Fibroblast of skin of abdomen (primary cell): ENCODE measurements at regions not wholly inside any gene's neighbourhood (a gene's known extent, or its start where the extent isn't known, plus 50 kb on each side); places are given as distances from the start of the nearest gene placed in this dataset.

Source experiments
- DNase-seq: peaks from one replicate; pipeline ENCODE4 v3.0.0-alpha.2; 2013

DNA sequence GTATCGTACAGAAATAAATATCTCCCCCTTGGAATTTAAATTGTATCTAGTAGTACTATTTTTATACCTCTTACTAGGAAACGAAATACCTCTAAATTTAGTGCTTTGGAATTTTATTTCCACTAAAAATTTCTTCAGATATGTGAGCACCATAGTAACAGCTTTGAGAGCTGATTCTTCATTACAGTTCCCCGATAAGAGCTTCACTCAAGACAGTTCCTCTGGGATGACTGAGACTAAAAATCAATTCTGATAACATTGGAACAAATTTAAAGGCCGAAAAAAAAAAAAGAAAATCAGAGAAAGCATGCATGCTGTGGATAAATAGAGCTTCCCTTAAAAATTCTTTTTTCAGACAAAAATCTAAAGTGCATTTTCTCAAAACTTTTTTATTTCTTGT is 68.5 kb upstream of the MEF2C start:
- no peak for DNase-seq

DNA sequence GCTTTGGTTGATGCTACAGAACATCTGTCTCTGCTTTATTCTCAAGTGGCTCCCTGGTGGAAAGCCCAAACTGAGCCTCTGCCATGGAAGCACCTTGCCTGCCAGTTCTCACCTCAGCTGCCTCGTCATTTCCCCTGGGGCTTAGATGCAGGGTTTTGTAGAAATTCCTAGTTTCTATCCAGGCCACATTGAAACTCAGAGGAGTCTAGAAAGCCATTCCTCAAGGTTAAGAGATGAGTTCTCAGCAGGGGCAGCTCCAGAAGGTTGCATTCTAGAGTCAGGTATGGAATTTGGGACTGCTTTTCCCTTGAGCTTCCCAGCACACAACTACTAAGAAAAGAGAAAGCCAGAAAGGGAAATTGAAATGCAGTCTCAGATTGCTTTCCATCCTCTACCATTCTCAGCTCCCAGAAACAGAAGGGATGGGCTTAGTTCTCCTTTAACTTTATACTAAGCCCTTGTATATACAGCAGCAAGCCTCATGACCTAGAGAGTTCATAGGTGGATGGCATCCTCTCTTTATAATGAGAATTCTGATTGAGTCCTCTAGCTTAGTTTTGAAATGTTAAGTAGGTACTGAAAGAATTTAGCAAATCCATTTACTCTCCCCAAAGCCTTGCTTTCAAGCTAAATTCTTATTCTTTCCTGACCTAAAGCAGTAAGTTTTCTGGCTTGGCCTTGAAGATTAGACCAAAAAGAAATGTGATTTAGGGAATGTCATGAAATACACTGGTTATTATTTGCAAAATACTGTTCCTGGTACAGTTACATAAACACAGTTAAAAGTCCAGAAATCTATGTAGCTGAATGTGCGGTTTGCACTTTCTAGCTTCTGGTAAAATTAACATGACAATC is 66.0 kb upstream of the MEF2C start:
- DNase-seq = no peak

DNA sequence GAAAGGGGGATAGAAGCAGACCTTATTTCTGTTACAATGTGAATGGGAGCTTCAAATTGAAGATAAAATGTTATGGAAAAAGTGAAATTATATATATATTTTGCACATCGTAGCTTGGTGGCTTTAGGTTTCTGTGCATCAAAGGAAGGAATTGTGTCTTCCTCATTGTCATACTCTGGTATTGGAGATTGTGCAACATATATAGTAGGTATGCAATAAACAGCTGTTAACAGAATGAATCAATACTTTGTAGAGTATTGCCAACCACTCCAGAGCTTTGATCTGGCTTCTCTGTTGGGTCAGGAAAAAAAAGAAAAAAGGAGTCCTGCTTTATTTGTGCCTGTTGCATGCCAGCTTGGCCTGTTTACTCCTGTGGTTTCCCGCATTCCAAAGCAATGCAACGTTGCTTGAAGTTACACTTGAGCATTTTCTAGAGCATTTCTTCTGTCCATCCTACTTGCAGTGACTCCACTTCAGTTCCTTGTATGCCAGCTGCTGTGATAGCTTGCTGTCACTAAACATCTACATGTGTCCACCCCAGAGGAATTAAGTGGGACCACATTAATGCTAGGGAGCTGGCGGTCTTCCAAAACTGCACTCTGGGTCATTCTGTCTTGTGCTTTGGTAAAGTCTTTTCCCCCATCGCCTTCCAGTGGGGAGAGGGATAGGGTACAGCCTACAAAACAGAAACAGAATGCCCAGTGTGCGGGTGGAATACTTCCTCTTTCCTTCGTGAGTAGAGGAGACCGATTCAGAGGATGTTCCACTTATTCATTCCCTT is 62.0 kb upstream of the MEF2C start:
- peak; percentile 44 for DNase-seq

DNA sequence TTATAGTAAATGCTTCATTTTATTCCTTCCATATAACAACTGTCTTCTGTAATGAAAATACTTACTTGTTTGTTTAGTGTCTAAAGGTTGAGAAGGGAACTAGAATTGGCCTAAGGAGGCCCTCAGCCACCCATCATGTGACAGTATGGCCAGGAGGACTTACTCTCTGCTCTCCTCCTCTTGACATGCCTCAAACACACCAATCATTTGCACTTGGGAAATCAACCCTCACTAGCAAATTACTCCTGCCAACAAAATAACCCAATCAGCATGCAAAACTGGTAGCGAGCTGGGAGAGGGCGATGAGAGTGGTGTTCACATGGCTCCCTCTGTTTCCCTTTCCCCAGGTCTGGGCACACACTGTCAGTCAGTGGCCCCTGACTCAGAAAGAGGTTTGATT is 58.6 kb upstream of the MEF2C start:
- DNase-seq = no peak

- no peak for DNase-seq
Measured at GRCh38 chr5:88940713-88941112, 57.7 kb upstream of the MEF2C start.

DNA sequence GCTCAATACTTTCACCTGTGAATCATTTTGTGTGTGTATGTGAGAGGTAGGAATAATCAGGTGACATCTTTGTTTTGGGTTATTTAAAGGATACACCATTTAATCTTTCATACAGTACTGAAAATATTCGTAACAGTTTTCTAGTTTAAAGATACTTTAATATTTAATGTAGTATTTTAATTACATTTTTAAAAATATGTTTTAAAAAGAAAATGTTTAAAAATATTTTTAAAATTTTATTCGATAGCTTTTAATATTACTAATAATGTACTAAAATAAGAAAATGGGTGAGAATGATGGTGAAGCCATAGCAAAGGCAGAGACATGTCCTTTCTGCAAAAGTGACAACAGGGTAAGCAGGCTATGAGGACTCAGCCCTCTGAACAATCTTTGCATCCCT is 56.3 kb upstream of the MEF2C start:
- no peak for DNase-seq

GRCh38 chr5:88938488-88938887 is 55.5 kb upstream of the MEF2C start:
- no peak for DNase-seq

- no peak for DNase-seq
Measured at GRCh38 chr5:88937406-88937805, 54.4 kb upstream of the MEF2C start.

- DNase-seq = peak; percentile 64
Measured at GRCh38 chr5:88934439-88934838, 51.5 kb upstream of the MEF2C start.
